ENCODE measurements at regions not wholly inside any gene's neighbourhood (a gene's known extent, or its start where the extent isn't known, plus 50 kb on each side); places are given as distances from the start of the nearest gene placed in this dataset.

- TF ChIP-seq, protein P1, sequence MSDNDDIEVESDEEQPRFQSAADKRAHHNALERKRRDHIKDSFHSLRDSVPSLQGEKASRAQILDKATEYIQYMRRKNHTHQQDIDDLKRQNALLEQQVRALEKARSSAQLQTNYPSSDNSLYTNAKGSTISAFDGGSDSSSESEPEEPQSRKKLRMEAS (IDR thresholded peaks at IDR 0.05) = no peak
- no peak for TF ChIP-seq JUND (IDR thresholded peaks at IDR 0.05)
- no peak for TF ChIP-seq CTCF (IDR thresholded peaks at IDR 0.05; ENCODE audit: low read depth, low read length, missing input control)
- no peak for TF ChIP-seq FOXA1 (IDR thresholded peaks at IDR 0.05)
- TF ChIP-seq, protein P2, sequence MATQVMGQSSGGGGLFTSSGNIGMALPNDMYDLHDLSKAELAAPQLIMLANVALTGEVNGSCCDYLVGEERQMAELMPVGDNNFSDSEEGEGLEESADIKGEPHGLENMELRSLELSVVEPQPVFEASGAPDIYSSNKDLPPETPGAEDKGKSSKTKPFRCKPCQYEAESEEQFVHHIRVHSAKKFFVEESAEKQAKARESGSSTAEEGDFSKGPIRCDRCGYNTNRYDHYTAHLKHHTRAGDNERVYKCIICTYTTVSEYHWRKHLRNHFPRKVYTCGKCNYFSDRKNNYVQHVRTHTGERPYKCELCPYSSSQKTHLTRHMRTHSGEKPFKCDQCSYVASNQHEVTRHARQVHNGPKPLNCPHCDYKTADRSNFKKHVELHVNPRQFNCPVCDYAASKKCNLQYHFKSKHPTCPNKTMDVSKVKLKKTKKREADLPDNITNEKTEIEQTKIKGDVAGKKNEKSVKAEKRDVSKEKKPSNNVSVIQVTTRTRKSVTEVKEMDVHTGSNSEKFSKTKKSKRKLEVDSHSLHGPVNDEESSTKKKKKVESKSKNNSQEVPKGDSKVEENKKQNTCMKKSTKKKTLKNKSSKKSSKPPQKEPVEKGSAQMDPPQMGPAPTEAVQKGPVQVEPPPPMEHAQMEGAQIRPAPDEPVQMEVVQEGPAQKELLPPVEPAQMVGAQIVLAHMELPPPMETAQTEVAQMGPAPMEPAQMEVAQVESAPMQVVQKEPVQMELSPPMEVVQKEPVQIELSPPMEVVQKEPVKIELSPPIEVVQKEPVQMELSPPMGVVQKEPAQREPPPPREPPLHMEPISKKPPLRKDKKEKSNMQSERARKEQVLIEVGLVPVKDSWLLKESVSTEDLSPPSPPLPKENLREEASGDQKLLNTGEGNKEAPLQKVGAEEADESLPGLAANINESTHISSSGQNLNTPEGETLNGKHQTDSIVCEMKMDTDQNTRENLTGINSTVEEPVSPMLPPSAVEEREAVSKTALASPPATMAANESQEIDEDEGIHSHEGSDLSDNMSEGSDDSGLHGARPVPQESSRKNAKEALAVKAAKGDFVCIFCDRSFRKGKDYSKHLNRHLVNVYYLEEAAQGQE (IDR thresholded peaks at IDR 0.05) = no peak
- no peak for TF ChIP-seq GABPA (IDR thresholded peaks at IDR 0.05 in 1 of 2, conservative IDR thresholded peaks at IDR 0.05 in 1 of 2)
- TF ChIP-seq SP1 (IDR thresholded peaks at IDR 0.05) = no peak
- no peak for TF ChIP-seq RAD21 (IDR thresholded peaks at IDR 0.05)
- TF ChIP-seq RXRA (IDR thresholded peaks at IDR 0.05) = no peak
- no peak for TF ChIP-seq YY1 (IDR thresholded peaks at IDR 0.05)
- TF ChIP-seq, protein P3, sequence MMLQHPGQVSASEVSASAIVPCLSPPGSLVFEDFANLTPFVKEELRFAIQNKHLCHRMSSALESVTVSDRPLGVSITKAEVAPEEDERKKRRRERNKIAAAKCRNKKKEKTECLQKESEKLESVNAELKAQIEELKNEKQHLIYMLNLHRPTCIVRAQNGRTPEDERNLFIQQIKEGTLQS (IDR thresholded peaks at IDR 0.05) = no peak
- TF ChIP-seq ZBTB33 (IDR thresholded peaks at IDR 0.05) = no peak
- no peak for TF ChIP-seq EGR1 (IDR thresholded peaks at IDR 0.05; ENCODE audit: low read depth in 2 of 2)
Observed at GRCh38 chr12:5230156-5230555, 186.5 kb downstream of the KCNA5 start.
